ENCODE measurements at regions not wholly inside any gene's neighbourhood (a gene's known extent, or its start where the extent isn't known, plus 50 kb on each side); places are given as distances from the start of the nearest gene placed in this dataset.
A peak's percentile ranks its signal among the peaks of the same experiment; 100 is the strongest.
"Not testable (repeated sequence)": the region's sequence is repeated elsewhere in the genome, so short reads cannot be mapped to it uniquely, and the experiment has no call there.

DNA sequence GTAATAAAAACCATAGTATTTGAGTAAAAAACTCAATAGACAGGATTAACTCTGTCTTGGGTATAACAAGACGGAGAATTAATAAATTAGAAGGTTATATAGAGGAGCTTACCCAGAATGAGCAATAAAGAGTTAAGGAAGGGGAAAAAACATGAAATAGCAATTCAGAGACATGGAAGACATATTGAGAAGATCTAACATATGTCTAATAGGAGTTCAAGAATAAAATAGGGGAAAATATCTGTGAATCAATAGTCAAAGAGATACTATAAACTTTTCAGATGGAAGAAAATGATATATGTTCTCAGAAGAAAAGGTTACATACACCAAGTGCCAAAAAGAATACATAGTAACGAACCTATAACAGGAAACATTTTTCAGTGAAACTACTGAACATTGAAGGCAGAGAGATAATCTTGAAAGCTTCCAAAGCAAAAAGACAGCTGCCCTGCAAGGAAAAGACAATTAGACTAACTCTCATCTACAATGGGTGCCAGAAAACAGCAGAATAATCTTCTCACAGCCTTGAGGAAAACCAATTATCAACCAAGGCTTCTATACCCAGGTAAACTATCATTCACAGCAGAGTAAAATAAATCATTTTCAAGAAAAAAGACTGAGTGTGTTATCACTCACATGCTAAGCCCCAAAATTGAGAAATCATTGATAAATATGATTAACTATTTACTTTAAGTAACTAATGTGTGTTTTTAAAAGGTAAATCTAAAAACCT lies 106.0 kb downstream of the ENC1 start:
- no peak for DNase-seq (ENCODE audit: low read depth, low spot score)

DNA sequence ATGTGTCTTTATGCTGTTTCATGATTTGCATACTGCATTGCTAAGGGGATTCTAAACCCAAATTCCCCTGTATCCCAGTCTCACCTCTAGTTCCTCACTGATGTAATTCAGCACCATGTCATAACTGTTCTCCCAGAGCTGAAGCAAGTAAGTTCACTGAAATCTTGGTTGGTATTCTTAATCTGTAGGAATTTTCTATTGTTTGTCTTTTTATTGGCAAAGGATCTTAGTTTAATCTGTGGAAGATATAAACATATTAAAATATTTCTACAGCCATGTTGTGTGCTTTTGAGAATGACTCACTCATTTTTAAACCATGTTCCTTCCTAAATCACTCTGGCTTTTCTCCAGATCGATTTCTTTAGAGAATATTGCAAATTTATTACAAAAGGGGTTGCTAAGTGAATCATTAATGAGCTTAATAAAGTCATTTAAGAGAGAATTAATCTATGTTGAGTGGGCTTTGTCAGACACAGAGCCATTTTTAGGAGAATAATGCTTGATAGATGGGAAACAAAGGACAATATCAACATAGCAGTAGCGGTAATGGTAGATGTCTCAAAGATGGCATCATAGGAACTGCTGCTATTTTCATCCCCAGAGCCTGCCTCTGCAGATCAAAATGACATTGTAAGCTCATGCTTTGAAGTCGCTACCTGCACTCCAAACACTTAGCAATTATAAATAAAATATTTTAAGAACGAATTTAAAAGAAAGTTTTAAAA lies 110.0 kb downstream of the ENC1 start:
- DNase-seq (ENCODE audit: low read depth, low spot score) = no peak

- no peak for DNase-seq (ENCODE audit: low read depth, low spot score)
Measured at GRCh38 chr5:74529101-74529500, 111.4 kb downstream of the ENC1 start.

DNA sequence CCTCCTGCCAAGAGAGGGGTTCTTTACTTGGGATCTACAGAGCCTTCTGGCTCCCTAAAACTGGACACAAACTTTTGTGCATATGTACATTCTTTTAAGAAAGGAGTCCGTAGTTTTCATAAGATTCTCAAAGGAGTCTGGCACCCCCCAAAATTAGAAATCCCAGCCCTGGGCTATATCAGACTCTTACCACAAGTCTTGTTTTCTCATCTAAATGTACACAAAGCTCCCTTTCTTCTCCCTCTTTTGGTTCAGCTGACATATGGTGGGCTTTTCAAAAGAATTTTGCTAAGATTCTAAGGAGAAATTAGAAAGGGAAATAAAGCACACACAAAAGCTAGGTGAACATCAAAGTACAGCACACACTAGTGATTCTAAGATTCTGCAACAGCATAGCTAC lies 114.4 kb downstream of the ENC1 start:
- DNase-seq (ENCODE audit: low read depth, low spot score) = no peak

DNA sequence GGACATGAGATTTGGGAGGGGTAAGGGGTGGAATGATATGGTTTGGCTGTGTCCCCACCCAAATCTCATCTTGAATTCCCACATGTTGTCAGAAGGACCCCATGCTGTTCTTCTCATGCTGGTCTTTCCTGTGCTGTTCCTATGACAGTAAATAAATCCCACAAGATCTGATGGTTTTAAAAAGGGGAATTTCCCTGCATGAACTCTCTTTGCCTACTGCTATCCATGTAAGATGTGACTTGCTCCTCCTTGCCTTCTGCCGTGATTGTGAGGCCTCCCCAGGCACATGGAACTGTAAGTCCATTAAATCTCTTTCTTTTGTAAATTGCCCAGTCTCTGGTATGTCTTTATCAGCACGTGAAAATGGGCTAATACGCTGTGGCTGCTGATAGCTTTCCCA lies 115.8 kb downstream of the ENC1 start:
- not testable (repeated sequence) for DNase-seq (ENCODE audit: low read depth, low spot score)

GRCh38 chr5:74523698-74524097 lies 116.8 kb downstream of the ENC1 start:
- DNase-seq (ENCODE audit: low read depth, low spot score) = not testable (repeated sequence)

GRCh38 chr5:74522838-74523237 lies 117.7 kb downstream of the ENC1 start:
- not testable (repeated sequence) for DNase-seq (ENCODE audit: low read depth, low spot score)

- no peak for DNase-seq (ENCODE audit: low read depth, low spot score)
Measured at GRCh38 chr5:74521401-74521800, 119.1 kb downstream of the ENC1 start.

GRCh38 chr5:74519679-74520078 lies 120.8 kb downstream of the ENC1 start:
- no peak for DNase-seq (ENCODE audit: low read depth, low spot score)

DNA sequence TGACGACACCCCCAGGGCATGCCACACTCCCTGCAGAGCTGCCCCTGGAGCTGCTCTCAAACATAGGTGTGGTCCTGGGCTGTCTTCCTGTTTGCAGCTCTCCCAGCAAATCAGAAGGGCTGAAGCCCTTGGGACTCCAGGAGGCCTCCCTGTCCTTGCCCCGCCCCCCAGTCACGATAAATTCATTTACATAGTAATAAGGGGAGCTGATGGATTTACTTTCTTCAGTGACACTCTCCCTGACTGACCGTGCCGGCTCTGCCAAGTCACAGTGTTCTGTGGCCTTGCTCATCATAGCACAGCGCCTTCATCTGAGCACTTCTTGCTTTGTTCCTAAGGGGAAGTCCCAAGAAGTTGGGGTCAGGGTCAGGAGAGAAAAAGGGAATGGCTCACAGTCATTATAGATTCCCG lies 121.4 kb downstream of the ENC1 start:
- peak; percentile 53 for DNase-seq (ENCODE audit: low read depth, low spot score)

DNA sequence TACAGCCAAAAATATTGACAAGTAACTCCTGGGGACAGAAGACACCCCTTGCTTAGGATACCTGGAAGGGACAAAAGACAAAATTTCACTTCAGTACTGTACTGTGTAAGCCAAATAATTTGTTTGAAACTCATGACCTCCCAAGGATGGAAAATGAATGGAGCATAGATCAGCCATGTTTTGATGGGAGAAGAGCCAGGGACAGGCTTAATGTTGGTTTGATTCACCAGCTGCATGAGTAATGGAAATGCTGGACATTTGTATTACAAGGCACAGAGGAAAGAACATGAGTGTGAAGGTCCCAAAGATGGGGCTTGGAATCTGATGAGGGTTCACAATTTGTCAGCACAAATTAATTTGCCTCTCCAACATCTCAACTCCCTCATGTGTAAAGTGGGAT lies 122.8 kb downstream of the ENC1 start:
- no peak for DNase-seq (ENCODE audit: low read depth, low spot score)

- peak; percentile 80 for DNase-seq (ENCODE audit: low read depth, low spot score)
Measured at GRCh38 chr5:74516211-74516636, 124.3 kb downstream of the ENC1 start.

GRCh38 chr5:74514888-74515551 lies 125.5 kb downstream of the ENC1 start:
- no peak for DNase-seq (ENCODE audit: low read depth, low spot score)

DNA sequence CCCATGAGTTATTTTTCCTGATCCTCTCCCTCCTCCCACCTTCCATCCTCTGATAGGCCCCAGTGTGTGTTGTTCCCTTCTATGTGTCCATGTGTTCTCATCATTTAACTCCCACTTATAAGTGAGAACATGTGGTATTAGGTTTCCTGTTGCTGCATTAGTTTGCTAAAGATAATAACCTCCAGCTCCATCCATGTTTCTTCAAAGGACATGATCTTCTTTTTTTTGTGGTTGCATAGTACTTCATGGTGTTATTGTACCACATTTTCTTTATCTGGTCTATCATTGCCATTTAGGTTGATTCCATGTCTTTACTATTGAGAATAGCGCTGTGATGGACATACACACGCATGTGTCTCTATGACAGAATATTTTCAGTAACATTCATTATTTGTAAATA lies 128.8 kb downstream of the ENC1 start:
- DNase-seq (ENCODE audit: low read depth, low spot score) = not testable (repeated sequence)

GRCh38 chr5:74510476-74511075 lies 130.0 kb downstream of the ENC1 start:
- DNase-seq (ENCODE audit: low read depth, low spot score) = no peak

GRCh38 chr5:74507370-74508005 lies 133.0 kb downstream of the ENC1 start:
- DNase-seq (ENCODE audit: low read depth, low spot score) = no peak

DNA sequence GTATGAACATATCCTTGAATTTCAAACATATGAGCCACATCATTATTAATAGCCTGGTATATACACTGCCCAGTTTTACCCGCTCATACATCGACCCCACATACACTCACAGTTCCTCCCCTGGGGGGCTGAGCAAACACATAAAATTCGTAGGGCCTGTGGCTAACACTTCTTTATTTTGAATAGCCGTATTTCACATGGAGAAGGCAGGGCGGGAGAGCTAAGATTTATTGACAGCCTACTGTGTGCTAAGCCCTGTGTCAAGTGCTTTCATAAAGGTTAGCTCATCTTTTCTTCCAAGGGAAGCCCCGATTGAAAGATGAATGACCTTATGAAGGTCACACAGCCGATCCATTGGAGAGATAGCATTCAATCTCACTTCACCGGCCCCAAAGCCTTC lies 134.4 kb downstream of the ENC1 start:
- no peak for DNase-seq (ENCODE audit: low read depth, low spot score)

DNA sequence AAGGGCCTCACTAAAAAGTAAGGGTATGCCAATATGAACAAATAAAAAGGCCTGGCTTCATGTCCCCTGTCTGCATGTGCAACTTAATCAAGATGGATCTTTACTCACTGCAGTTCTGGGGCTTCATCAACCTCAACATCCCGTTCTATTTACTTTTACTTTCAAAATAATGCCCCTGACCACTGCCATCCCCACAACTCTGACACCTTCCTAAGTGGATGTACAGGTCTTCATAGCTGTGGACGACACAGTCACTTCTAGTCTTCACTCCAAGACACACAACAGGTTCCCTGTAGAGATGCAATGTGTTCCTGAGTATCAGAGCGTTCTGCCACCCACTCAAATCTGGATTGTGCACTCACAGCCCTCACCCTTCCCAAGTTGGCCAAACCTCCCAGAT lies 136.1 kb downstream of the ENC1 start:
- DNase-seq (ENCODE audit: low read depth, low spot score) = no peak

DNA sequence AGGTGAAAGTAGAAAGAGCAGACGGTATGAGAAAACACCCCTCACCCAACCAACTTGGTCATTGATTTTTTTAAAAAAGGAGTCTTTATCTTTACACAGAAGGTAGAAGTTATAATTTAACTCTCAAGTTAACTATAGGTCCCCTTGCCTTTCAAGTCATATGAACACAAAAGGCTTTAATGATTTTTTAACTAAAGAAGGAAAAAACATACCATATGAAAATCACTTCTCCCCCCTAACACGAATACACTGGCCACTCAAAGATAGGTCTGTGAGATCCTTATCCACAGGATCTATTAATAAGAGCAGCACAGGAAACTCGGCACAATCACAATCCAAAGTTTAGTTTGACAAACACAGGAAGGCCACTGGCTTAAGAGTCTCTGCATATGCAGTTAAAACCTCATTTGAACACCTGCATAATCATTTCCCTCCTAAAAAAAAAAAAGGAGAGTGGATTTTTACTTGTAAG lies 138.0 kb downstream of the ENC1 start:
- DNase-seq (ENCODE audit: low read depth, low spot score) = no peak

GRCh38 chr5:74501674-74502478 lies 138.7 kb downstream of the ENC1 start:
- no peak for DNase-seq (ENCODE audit: low read depth, low spot score)

Measured in ELF-1 (cell line).